Endometrial microvascular endothelial cells (primary cell): ENCODE measurements at regions not wholly inside any gene's neighbourhood (a gene's known extent, or its start where the extent isn't known, plus 50 kb on each side); places are given as distances from the start of the nearest gene placed in this dataset.

Source experiments
- in situ Hi-C: cut with HindIII; loops from 2 replicates; pipeline ENCODE4 v1.10.0; 2017; ENCODE audit warnings: low sequenced_read_pairs, low pct_unique_long_range_greater_than_20kb; ENCODE audit errors: inconsistent ontology term

DNA sequence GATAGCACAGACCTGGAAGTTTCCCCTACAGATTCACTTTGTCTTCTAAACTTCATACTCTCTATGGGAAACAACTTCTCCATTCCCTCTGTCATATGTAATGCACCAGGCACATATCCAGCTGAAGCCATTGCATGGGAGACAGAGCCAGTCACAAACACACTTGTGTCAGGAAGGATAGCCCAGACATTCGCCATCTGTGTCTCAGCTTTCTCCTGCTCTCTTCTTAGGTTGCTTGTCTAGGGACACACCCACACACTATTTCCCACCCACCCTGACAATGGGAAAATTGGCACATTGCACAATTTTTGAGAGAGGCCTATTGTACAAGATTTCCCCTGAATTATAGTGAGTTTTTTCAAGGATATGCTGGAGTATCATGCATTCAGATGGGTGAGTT is 158.4 kb upstream of the MPDZ start:
- in situ Hi-C loops, result loop anchor here (25.0 kb wide), 3 partner anchors 474 to 999 kb away; no protein-coding TSS in a partner anchor

DNA sequence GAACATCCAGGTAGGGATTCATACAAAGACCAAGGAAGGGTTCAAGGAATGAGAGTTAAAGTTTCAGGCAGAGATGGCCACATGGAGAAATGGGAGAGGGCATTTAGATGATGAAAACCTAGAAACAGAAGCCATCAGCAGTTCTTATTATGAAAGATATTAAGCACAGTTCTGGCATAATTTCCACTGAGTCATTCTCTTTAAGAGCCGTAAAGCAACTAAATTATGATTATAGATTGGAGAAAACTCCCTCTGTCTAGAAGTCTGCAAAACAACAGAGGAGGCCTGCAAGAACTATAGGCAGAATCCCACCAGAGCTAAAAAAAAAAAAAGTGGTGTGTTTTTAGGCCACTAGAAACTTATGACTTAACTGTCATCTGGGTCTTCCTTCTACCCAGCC is 157.1 kb upstream of the MPDZ start:
- in situ Hi-C loops, result loop anchor here (25.0 kb wide), 3 partner anchors 476 to 1001 kb away; no protein-coding TSS in a partner anchor

DNA sequence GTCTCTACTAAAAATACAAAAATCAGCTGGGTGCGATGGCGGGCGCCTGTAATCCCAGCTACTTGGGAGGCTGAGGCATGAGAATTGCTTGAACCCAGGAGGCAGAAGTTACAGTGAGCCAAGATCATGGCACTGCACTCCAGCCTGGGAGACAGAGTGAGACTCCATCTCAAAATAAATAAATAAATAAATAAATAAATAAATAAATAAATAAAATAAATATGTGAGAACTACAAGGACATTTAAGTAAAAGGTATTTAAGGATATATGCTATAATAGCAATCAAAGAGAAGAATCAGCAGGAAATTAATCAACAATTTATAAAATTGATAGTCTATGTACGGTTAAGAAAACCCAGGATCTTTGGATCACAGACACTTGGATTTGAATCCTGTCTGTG is 154.0 kb upstream of the MPDZ start:
- in situ Hi-C loops, result loop anchor here (25.0 kb wide), 3 partner anchors 479 to 1004 kb away; no protein-coding TSS in a partner anchor

DNA sequence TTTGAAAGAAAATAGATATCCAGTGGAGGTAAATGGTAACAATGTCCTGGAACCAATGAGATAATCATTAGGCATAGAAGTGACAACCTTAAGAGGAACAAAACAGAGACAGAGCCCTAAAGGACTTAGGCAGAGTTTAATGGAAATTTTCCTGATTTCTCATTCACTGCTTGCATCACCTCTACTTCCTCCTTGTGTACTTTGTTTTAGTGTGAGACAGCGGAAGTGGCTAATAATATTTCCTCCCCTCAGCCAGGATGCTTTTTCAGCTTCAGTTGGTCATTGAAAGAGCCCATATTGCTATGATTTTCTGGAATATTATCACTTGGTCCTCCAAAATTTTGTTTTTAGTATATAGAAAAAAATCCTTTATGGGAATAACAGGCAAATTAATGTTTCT is 153.4 kb upstream of the MPDZ start:
- in situ Hi-C loops, result loop anchor here (25.0 kb wide), 3 partner anchors 479 to 1004 kb away; no protein-coding TSS in a partner anchor

DNA sequence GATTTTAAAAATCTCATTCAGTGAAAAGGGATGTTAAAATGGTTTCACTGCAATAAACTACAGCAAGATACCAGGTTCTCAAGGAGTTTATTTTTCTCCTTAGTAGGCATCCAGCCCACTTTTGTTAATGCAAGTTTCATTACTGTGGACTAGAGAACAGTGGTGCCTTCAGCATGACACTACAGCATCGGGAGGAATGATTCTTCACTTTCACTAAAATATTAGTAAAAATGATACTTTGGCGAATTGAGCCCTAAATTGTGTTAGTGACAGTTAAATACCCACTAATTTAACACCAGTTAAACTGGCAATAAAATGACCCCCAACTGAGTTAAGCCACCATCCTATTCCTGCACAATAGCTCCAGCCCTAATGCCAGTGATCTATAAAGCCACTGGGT is 152.2 kb upstream of the MPDZ start:
- in situ Hi-C loops, result loop anchor here (25.0 kb wide), 3 partner anchors 481 to 1006 kb away; no protein-coding TSS in a partner anchor

DNA sequence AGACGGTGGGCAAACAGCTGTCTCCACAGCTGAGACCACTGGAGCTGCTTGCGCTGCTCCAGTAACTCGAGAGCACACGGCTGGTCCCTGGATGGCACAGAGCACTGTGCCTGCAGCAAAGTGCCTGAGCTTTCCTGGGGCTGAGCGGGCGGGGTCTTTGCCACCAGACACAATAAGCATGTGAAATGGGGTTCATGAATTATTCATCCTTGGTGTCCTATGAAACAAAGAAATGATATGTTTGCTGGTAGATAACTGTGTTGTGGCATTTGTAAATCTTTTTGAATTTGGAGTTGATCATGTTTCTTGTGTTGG is 151.7 kb upstream of the MPDZ start:
- in situ Hi-C loops, result loop anchor here (25.0 kb wide), 3 partner anchors 481 to 1006 kb away; no protein-coding TSS in a partner anchor

DNA sequence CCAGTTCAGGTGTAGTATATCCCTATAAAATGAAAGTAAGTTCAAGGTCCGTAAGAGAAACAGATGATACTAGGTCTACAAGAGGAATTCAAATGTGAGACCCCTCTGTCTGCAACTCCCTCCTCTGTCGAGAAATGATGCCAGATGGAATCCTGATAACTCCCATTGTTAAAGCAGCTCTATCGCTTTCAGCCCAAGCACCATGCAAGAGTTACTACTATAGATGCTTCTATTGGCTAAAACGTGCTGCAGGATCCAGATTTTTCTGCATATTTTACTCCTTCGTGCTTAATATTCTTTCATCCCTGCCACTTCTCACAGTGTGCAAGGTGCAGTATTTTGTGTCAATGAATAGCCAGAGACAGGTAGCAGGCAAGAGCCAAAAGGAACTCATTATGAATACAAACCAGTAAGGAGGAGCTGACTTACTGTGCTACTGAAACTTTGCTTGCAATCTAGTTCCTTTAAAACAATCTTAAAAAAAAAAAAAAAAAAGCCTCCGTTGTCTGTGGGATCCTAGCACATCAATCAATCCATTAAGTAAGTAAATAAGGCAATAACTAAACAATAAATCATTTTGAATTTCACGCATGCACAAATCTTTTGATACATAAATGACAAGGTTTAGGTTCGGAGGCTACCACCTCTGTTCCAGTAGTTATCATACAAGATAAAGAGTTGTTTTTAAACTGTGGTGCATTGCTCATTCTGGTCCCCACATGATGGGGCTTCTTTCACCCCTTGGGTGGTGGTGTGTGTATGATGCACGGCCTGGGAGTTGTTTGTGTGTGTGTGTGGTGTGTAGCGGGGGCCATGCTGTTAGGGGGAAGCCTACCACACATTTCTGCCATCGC is 151.1 kb upstream of the MPDZ start:
- in situ Hi-C loops, result loop anchor here (25.0 kb wide), 3 partner anchors 482 to 1007 kb away; no protein-coding TSS in a partner anchor

DNA sequence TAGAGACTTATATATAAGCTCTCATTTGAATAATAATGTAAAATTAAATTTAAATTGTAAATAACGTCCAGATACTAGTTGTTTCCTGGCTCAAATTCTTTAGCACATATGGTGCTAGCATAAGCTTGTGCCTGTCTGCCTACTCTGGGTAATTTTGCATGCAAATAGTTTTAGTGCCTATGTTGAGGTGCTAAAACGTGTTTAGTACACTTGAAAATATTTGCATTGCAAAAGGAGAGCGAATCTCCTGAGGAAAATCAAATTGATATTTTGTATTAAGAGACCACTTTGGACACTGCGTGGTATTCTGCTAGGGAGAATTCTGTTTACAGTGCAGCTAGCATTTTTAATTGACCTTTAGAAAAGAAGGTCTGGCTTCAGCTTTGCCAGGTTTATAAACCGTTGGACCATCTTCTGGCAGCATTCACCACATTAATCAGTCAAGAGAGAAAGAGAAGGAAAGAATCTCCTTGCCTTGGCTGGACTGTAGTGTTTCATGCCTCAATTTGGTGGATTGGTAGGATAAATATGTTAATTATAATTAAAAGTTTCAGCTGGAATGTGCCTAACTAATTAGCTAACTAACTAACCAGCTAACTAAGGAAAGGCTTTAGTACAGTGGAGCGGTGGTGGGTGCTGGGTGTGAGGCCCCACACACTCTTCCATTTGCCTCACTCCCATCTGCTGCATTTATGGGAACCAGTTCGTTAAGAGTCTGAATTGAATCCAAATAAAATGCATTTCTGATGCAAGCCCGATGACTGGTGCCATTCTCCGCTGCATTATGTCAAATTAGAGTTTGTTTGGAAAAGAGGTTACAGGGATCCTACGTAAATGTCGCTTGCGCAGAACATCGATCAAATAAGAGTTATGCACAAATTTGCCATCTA is 150.1 kb upstream of the MPDZ start:
- in situ Hi-C loops, result loop anchor here (25.0 kb wide), 3 partner anchors 483 to 1008 kb away; no protein-coding TSS in a partner anchor

DNA sequence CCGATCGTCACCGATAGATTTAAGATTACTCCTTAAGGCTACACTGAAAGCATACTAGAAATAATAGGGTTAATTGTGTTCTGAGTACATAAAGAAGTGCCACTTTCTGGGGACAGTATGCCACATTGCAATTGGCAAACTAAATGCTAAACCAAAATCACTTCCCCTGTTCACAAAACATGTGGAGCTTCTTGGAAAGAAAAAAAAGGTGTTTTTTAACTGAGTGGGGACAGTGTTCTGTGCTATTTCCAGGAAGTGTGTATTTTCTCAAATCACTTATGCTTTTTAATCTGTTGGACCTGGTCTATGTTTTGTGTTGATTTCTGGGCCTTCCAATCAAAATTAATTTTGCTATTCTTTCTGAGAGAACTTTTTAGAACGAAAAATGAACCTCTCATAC is 149.3 kb upstream of the MPDZ start:
- in situ Hi-C loops, result loop anchor here (25.0 kb wide), 3 partner anchors 484 to 1009 kb away; no protein-coding TSS in a partner anchor

DNA sequence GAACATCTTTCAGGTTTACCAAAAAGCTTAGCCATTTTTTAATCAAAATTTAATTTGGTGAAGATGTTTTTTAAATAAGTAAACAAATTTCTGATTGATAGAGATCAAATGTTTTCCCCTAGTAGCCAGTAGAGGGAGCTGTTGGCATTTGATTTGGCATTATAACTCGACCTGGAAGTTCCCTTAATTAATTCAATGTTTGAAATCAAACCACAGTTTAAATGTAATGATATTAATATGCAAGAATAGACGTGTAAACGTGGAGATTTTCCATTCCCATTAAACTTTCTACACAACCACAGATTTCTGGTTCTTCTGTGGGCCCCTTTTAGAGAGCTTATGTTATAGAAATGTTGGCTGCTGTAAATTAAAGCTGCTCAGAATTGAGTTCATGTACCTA is 148.1 kb upstream of the MPDZ start:
- in situ Hi-C loops, result loop anchor here (25.0 kb wide), 3 partner anchors 485 to 1010 kb away; no protein-coding TSS in a partner anchor

DNA sequence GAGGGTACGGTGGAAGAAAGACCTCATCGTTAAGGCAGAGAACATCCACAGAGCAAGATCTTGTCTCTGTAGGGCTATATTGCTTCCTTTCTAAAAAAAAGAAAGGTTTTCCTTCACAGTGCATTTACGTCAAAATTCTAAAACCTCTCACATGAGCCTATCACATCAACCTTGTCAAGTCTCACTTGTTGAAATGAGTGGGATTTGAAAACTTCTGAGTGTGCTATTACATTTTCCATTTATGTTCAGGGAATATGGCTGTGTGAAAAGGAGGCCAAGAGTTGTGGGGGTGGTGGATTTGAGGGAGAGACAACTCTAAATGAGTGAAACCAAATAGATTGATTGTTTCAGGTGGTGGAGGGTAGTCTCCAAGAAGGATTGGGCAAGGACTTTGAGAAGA is 147.1 kb upstream of the MPDZ start:
- in situ Hi-C loops, result loop anchor here (25.0 kb wide), 3 partner anchors 486 to 1011 kb away; no protein-coding TSS in a partner anchor

DNA sequence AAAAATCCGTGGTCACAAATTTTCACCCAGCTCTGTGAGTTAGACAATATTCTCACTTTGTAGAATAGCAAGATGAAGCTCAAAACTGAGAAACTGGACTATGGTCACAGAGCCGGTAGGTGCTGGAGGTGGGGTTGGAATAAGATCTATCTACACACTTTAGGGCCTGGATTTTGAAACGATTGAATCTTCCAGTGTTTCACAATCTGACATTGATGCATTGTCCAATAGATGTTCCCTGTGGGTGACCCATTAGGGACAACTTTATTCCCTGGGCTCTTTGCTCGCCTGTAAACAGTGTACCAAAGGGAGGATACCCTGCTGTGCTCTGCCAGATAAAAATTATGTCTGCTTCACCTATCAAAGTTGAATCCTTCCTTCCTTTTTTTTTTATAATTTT is 145.4 kb upstream of the MPDZ start:
- in situ Hi-C loops, result loop anchor here (25.0 kb wide), 3 partner anchors 487 to 1012 kb away; no protein-coding TSS in a partner anchor

DNA sequence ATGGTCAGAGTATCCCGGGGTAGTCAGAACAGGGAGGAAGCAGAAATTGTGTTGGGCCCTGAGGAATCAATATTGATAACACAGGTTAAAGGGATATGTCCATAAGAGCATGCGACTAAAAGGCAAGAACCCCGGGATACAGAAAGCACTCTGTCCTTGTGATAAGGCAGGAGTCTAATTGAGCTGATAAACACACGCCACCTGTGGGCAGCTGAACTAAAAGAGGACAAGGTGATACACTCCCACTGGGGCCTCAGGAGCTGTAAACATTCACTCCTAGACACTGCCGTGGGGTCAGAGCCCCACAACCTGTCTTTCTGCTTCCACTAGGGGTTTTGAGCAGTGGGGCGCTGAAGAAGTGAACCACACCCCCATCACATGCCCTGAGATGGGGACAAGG is 144.7 kb upstream of the MPDZ start:
- in situ Hi-C loops, result no loop called here

DNA sequence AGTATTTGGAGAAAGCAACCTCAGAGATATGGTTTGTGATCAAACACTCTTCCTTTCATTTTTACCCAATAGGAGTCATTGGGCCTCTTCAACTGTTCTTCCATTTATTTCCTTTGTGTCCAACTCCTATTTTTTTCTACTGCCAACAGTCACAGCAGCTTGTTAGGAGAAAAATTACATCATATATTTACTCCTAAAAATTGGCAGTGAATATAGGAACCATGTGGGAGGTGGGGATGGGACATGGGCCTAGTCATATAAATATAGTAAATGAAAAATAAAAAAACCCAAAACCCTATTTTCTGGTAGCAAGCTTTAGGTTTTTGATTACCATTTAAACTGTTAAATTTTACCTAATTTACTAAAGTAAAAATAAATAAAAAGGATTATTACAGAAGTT is 134.9 kb upstream of the MPDZ start:
- in situ Hi-C loops, result no loop called here

DNA sequence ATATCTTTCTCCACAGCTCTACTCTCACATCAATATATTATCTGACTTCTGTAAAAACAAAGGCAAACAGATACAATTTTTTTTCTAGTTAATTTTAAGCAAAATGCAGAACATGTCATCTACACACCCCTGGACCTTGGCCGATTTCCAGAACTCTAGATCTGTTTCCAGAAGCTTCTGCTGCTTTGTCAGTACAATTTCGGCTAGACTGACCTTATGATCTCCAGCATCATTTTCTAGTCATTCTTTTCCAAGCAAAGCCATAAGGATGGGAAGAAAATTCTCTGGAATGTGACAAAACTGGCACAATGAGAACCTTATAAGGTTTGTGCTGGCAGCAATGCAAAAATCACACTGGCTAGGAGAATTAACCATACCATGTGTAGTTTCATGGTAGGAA is 132.8 kb upstream of the MPDZ start:
- in situ Hi-C loops, result no loop called here

DNA sequence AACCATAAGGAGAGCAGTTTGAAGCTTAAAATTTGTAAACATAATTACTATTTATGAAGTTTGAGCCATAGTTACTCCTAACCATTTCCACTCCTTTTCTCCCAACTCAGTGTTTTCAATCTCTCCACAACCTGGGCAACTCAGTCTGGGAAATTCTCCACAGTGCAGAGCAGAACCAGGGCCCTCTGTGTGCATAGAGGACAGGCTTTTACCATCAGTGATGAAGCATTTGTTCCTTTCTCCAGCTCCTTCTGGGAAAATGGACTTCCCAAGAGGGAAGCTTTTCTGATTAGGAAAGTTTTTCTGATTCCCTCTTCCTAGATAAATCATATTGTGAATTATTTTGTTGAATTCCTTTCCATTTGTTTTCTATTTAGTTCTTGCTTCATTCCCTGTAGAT is 132.3 kb upstream of the MPDZ start:
- in situ Hi-C loops, result no loop called here

DNA sequence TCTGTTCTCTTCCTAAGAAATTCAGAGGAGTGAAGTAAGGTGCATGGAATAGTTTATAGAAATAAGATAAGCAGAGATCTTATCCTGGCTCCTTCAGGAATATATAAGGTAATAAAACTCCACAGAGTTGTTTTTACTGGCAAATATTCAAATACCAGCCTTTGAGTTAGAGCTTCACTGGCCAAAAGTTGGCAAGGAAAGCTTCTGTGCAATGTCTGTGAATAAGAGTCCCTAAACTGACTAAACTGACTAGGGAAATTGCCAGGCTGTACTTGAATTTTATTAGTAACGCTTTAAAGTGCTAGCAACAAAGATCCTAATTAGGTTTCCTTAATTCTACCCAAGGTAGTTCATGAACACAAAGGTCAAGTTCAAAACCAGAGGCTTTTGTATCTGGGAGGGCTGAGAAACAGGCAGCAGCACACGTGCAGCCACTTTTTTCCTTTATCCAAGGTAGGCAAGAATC is 131.1 kb upstream of the MPDZ start:
- in situ Hi-C loops, result no loop called here

DNA sequence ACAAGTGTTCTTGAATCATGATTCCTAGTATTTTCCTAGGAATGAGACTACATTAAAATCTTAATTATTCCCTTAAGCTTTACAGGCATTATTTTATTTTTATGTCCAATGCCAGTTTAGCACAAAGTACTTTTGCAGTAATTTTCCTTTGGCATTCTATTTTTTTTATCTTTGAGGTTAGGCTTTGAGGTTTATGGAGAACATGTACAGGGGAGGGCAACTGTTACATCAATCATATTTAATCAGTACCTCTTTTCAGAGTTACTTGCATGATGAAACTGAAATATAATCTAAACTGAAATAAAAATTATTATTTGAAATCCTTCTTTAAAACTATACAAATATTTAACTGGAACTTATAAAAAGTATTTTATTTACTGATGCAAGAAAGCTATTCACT is 118.2 kb upstream of the MPDZ start:
- in situ Hi-C loops, result no loop called here

DNA sequence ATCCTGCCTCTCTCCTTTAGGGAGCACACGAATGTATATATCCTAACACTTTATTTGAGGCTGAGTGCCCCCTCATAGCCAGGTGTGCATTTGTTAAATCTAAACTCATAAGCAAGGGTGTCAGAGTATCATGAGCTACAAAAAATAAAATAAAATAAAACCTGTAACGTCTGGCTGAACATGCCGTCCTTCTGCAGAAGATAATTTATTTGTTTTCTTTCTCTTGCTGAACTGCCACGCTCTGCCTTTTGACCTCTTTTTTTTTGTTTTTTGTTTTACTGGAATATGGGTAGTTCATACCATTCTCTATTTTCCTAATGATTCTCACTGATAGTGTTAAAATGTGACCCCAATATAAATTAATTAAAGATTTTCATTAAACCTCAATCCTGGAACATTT is 117.7 kb upstream of the MPDZ start:
- in situ Hi-C loops, result no loop called here
